ENCODE measurements at regions not wholly inside any gene's neighbourhood (a gene's known extent, or its start where the extent isn't known, plus 50 kb on each side); places are given as distances from the start of the nearest gene placed in this dataset.

GRCh38 chr17:65477600-65477999 is 83.8 kb downstream of the AXIN2 start:
- H3K36me3 ChIP-seq: no peaks in the 10 kb centered on the region
- no peak for DNase-seq (ENCODE audit: low read depth in 1 of 2, low spot score in 1 of 2)
- H3K4me1 ChIP-seq (ENCODE audit: low read depth): peaks cover 7% of the 10 kb centered on the region
- no peak overlapping the region for H3K27ac ChIP-seq
- no peak for TF ChIP-seq CTCF (IDR thresholded peaks at IDR 0.05; ENCODE audit: low read depth, low read length)
- H3K9me3 ChIP-seq (ENCODE audit: low read depth): no peaks in the 10 kb centered on the region
- no peak overlapping the region for H3K4me3 ChIP-seq
- H3K27me3 ChIP-seq: no peaks in the 10 kb centered on the region

- no peaks in the 10 kb centered on the region for H3K36me3 ChIP-seq
- H3K4me1 ChIP-seq (ENCODE audit: low read depth): peaks cover 10% of the 10 kb centered on the region
- no peak overlapping the region for H3K27ac ChIP-seq
- no peak for TF ChIP-seq CTCF (IDR thresholded peaks at IDR 0.05; ENCODE audit: low read depth, low read length)
- H3K4me3 ChIP-seq: no peak overlapping the region
- no peaks in the 10 kb centered on the region for H3K27me3 ChIP-seq
- no peaks in the 10 kb centered on the region for H3K9me3 ChIP-seq (ENCODE audit: low read depth)
- no peak for DNase-seq (ENCODE audit: low read depth in 1 of 2, low spot score in 1 of 2)
Observed at GRCh38 chr17:65474660-65475059, 86.8 kb downstream of the AXIN2 start.

GRCh38 chr17:65473985-65474384 is 87.5 kb downstream of the AXIN2 start:
- Histone ChIP-seq H3K27me3 (no peaks in the 10 kb centered on the region), H3K27ac (no peak overlapping the region), H3K4me1 (ENCODE audit: low read depth) (peaks cover 10% of the 10 kb centered on the region), H3K36me3 (no peaks in the 10 kb centered on the region), H3K9me3 (ENCODE audit: low read depth) (no peaks in the 10 kb centered on the region), H3K4me3 (no peak overlapping the region)
- no peak for DNase-seq (ENCODE audit: low read depth in 1 of 2, low spot score in 1 of 2)
- TF ChIP-seq CTCF (IDR thresholded peaks at IDR 0.05; ENCODE audit: low read depth, low read length): no peak

GRCh38 chr17:65473363-65473762 is 88.1 kb downstream of the AXIN2 start:
- Histone ChIP-seq H3K27me3 (no peaks in the 10 kb centered on the region), H3K4me1 (ENCODE audit: low read depth) (peaks cover 10% of the 10 kb centered on the region), H3K36me3 (no peaks in the 10 kb centered on the region), H3K9me3 (ENCODE audit: low read depth) (no peaks in the 10 kb centered on the region), H3K4me3 (no peak overlapping the region), H3K27ac (no peak overlapping the region)
- no peak for DNase-seq (ENCODE audit: low read depth in 1 of 2, low spot score in 1 of 2)
- no peak for TF ChIP-seq CTCF (IDR thresholded peaks at IDR 0.05; ENCODE audit: low read depth, low read length)

- Histone ChIP-seq H3K36me3 (no peaks in the 10 kb centered on the region), H3K4me3 (no peak overlapping the region), H3K27ac (peak overlapping the region; percentile 37), H3K9me3 (ENCODE audit: low read depth) (no peaks in the 10 kb centered on the region), H3K4me1 (ENCODE audit: low read depth) (peaks cover 10% of the 10 kb centered on the region), H3K27me3 (no peaks in the 10 kb centered on the region)
- no peak for TF ChIP-seq CTCF (IDR thresholded peaks at IDR 0.05; ENCODE audit: low read depth, low read length)
- DNase-seq (ENCODE audit: low read depth in 1 of 2, low spot score in 1 of 2): peak; percentile 55 to 91
Observed at GRCh38 chr17:65472666-65473309, 88.7 kb downstream of the AXIN2 start.

Measured in cardiac muscle cell (in vitro differentiated cells and primary cell).